ENCODE measurements at regions not wholly inside any gene's neighbourhood (a gene's known extent, or its start where the extent isn't known, plus 50 kb on each side); places are given as distances from the start of the nearest gene placed in this dataset.

DNA sequence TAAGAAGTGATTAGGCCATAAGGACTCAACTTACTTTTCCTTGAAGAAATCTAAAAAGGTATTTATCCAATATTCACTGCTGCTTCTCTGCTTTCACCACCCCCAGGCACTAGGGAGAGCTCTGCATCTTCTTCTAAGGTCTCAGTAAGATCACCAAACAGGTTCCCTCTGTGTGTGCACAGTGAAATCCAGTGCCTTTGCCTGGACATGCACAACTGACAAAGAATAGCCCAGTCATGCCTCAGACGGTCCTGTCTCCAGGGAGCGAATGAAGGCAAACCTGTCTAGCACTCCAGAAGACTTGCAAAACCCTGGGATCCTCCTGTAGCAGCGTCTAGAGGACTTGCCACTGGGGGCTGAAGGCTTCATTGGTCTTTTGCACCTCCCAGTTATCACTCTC is 344.5 kb upstream of the LRATD1 start:
- TF ChIP-seq, protein P1, sequence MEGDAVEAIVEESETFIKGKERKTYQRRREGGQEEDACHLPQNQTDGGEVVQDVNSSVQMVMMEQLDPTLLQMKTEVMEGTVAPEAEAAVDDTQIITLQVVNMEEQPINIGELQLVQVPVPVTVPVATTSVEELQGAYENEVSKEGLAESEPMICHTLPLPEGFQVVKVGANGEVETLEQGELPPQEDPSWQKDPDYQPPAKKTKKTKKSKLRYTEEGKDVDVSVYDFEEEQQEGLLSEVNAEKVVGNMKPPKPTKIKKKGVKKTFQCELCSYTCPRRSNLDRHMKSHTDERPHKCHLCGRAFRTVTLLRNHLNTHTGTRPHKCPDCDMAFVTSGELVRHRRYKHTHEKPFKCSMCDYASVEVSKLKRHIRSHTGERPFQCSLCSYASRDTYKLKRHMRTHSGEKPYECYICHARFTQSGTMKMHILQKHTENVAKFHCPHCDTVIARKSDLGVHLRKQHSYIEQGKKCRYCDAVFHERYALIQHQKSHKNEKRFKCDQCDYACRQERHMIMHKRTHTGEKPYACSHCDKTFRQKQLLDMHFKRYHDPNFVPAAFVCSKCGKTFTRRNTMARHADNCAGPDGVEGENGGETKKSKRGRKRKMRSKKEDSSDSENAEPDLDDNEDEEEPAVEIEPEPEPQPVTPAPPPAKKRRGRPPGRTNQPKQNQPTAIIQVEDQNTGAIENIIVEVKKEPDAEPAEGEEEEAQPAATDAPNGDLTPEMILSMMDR (IDR thresholded peaks at IDR 0.05), result no peak
- no peak for TF ChIP-seq POLR2A (IDR thresholded peaks at IDR 0.05)
- no peak for TF ChIP-seq EP300 (IDR thresholded peaks at IDR 0.05)

Data from tibial nerve (tissue), 4 donors.